ENCODE measurements at regions not wholly inside any gene's neighbourhood (a gene's known extent, or its start where the extent isn't known, plus 50 kb on each side); places are given as distances from the start of the nearest gene placed in this dataset.
A peak's percentile ranks its signal among the peaks of the same experiment; 100 is the strongest.

DNA sequence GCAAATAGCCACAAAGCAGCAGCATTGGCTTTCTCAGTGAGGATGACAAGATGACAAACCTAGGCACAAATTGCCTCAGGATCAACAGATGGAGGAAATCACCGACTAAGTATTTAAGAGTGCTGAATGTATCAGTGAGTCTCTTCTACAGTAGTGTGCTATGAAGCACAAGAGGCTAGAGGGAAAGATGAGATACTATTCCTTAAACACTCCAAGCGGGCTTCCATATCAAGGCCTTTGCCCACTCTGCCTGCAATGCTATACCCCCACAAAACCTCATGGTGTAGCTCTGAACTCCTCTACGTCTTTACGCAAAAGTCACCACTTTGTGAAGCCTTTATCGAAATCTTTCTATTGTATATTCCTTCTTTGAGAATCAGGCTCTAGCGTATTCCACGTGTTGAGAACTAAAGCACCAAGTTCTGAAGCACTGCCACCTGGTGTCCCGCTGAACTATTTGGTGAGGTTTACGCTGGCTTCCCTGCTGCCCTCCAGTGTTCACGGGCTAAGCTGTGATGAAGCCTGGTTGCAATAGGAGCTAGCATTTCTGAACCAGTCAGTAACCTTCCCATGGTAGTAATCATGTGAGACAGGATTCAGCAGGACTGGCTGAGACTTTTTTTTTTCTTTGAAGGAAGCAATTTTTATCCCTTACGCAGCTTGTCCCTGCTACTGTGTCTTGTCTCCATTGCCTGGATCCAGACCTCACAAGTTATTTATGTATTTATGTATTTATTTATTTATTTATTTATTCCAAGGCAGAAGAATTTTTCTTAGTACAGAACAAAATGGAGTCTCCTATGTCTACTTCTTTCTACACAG lies 426.5 kb upstream of the OR4E1 start:
- Histone ChIP-seq H3K9ac (ENCODE audit: low read length) (no peak overlapping the region), H3K27ac (ENCODE audit: low read depth, low read length) (no peak overlapping the region), H3K79me2 (ENCODE audit: insufficient read depth, low read length) (no peaks in the 10 kb centered on the region), H3K4me1 (ENCODE audit: control insufficient read depth in 1 of 2, insufficient read depth in 2 of 2, low read length in 2 of 2) (no peaks in the 10 kb centered on the region), H2AFZ (ENCODE audit: low read depth, low read length, poor library complexity, severe bottlenecking) (no peak overlapping the region), H3K9me3 (ENCODE audit: control insufficient read depth in 1 of 2, insufficient read depth in 1 of 2, low read depth in 1 of 2, low read length in 2 of 2) (no peaks in the 10 kb centered on the region), H3K36me3 (ENCODE audit: control insufficient read depth in 1 of 2, insufficient read depth in 2 of 2, low read length in 2 of 2) (no peaks in the 10 kb centered on the region), H4K20me1 (ENCODE audit: insufficient read depth) (no peaks in the 10 kb centered on the region), H3K9me2 (ENCODE audit: insufficient read depth) (no peaks in the 10 kb centered on the region), H3K4me2 (ENCODE audit: low read length) (no peak overlapping the region), H3K4me3 (replicated peaks in 1 of 2; ENCODE audit: low read depth in 1 of 2, low read length in 2 of 2) (no peak overlapping the region), H3K27me3 (ENCODE audit: insufficient read depth, low read length) (peaks cover 28% of the 10 kb centered on the region)
- intact Hi-C loops (cut with micrococcal nuclease), result no loop called here
- BruUV-seq (replicated peaks), result no TSS peak
- ChIA-PET POLR2A (no interaction called here), RAD21 (ENCODE audit: low non-redundant PET in 1 of 2, low total read pairs in 2 of 2, uncharacterized antibody in 2 of 2, unreplicated experiment in 2 of 2) (interaction anchor here in 1 of 2 experiments (1.0 kb wide), 2 partner anchors 16 to 122 kb away, joined by 3 to 4 read pairs; no protein-coding TSS in a partner anchor), CTCF (interaction anchor here (0.6 to 3.1 kb wide), 25 partner anchors 12 to 239 kb away, joined by 3 to 23 read pairs (median 4); no protein-coding TSS in a partner anchor)
- ATAC-seq, result peak; percentile 99
- TF ChIP-seq, protein P1, sequence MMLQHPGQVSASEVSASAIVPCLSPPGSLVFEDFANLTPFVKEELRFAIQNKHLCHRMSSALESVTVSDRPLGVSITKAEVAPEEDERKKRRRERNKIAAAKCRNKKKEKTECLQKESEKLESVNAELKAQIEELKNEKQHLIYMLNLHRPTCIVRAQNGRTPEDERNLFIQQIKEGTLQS (IDR thresholded peaks at IDR 0.05), result no peak
- TF ChIP-seq, protein P2, sequence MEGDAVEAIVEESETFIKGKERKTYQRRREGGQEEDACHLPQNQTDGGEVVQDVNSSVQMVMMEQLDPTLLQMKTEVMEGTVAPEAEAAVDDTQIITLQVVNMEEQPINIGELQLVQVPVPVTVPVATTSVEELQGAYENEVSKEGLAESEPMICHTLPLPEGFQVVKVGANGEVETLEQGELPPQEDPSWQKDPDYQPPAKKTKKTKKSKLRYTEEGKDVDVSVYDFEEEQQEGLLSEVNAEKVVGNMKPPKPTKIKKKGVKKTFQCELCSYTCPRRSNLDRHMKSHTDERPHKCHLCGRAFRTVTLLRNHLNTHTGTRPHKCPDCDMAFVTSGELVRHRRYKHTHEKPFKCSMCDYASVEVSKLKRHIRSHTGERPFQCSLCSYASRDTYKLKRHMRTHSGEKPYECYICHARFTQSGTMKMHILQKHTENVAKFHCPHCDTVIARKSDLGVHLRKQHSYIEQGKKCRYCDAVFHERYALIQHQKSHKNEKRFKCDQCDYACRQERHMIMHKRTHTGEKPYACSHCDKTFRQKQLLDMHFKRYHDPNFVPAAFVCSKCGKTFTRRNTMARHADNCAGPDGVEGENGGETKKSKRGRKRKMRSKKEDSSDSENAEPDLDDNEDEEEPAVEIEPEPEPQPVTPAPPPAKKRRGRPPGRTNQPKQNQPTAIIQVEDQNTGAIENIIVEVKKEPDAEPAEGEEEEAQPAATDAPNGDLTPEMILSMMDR (IDR thresholded peaks at IDR 0.05 in 2 of 3, conservative IDR thresholded peaks at IDR 0.05 in 1 of 3; ENCODE audit: borderline replicate concordance in 1 of 3, insufficient read depth in 1 of 3, low read depth in 2 of 3, low read length in 2 of 3), result peak; percentile 68 to 96 (median 76)
- TF ChIP-seq RAD21 (IDR thresholded peaks at IDR 0.05; ENCODE audit: low read depth), result peak; percentile 36
- DNase-seq (ENCODE audit: low read depth, low spot score), result peak; percentile 61

DNA sequence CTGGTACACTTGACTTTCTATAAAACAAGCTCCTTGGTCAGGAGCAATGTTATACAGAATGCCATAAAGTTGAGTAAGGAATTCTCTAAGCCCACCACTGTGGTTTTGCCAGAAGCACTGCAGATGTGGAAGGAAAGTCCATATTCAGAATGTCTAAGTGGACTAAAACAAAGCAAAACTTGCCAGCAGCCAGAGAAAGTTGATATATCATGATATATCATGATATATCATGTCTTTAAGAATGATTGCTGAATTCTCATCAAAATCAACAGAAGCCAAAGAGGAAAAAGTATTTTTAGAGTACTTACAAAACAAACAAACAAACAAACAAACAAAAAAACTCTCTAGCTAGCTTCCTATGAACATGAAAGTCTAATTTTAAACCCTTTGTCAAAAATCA lies 424.8 kb upstream of the OR4E1 start:
- POLR2A ChIA-PET, result no interaction called here
- H2AFZ ChIP-seq (ENCODE audit: low read depth, low read length, poor library complexity, severe bottlenecking), result no peak overlapping the region
- BruUV-seq (replicated peaks), result no TSS peak
- no peaks in the 10 kb centered on the region for H3K4me1 ChIP-seq (ENCODE audit: control insufficient read depth in 1 of 2, insufficient read depth in 2 of 2, low read length in 2 of 2)
- DNase-seq (ENCODE audit: low read depth, low spot score) (no peak), ATAC-seq (no peak)
- H3K9me2 ChIP-seq (ENCODE audit: insufficient read depth), result no peaks in the 10 kb centered on the region
- CTCF ChIA-PET, result interaction anchor here (1.0 to 1.7 kb wide), 6 partner anchors 13 to 184 kb away, joined by 3 to 8 read pairs (median 3); no protein-coding TSS in a partner anchor
- no peaks in the 10 kb centered on the region for H4K20me1 ChIP-seq (ENCODE audit: insufficient read depth)
- RAD21 ChIA-PET (ENCODE audit: low non-redundant PET in 1 of 2, low total read pairs in 2 of 2, uncharacterized antibody in 2 of 2, unreplicated experiment in 2 of 2), result no interaction called here
- no peak overlapping the region for H3K4me2 ChIP-seq (ENCODE audit: low read length)
- H3K79me2 ChIP-seq (ENCODE audit: insufficient read depth, low read length), result no peaks in the 10 kb centered on the region
- no peak overlapping the region for H3K9ac ChIP-seq (ENCODE audit: low read length)
- intact Hi-C loops (cut with micrococcal nuclease), result no loop called here
- H3K27ac ChIP-seq (ENCODE audit: low read depth, low read length), result no peak overlapping the region
- H3K4me3 ChIP-seq (replicated peaks in 1 of 2; ENCODE audit: low read depth in 1 of 2, low read length in 2 of 2), result no peak overlapping the region
- H3K36me3 ChIP-seq (ENCODE audit: control insufficient read depth in 1 of 2, insufficient read depth in 2 of 2, low read length in 2 of 2), result no peaks in the 10 kb centered on the region
- H3K27me3 ChIP-seq (ENCODE audit: insufficient read depth, low read length), result peaks cover 21% of the 10 kb centered on the region
- no peaks in the 10 kb centered on the region for H3K9me3 ChIP-seq (ENCODE audit: control insufficient read depth in 1 of 2, insufficient read depth in 1 of 2, low read depth in 1 of 2, low read length in 2 of 2)
- TF ChIP-seq SRF (IDR thresholded peaks at IDR 0.05; ENCODE audit: low read depth) (no peak), CBX3 (IDR thresholded peaks at IDR 0.05; ENCODE audit: low read depth) (no peak), POLR2AphosphoS5 (IDR thresholded peaks at IDR 0.05; ENCODE audit: low read depth, low read length) (no peak), TCF7L2 (IDR thresholded peaks at IDR 0.05; ENCODE audit: borderline replicate concordance, extremely low read depth, insufficient read depth, insufficient read length) (no peak)
- TF ChIP-seq, protein P3, sequence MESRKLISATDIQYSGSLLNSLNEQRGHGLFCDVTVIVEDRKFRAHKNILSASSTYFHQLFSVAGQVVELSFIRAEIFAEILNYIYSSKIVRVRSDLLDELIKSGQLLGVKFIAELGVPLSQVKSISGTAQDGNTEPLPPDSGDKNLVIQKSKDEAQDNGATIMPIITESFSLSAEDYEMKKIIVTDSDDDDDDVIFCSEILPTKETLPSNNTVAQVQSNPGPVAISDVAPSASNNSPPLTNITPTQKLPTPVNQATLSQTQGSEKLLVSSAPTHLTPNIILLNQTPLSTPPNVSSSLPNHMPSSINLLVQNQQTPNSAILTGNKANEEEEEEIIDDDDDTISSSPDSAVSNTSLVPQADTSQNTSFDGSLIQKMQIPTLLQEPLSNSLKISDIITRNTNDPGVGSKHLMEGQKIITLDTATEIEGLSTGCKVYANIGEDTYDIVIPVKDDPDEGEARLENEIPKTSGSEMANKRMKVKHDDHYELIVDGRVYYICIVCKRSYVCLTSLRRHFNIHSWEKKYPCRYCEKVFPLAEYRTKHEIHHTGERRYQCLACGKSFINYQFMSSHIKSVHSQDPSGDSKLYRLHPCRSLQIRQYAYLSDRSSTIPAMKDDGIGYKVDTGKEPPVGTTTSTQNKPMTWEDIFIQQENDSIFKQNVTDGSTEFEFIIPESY (IDR thresholded peaks at IDR 0.05; ENCODE audit: extremely low read depth, insufficient replicate concordance, low read length), result no peak
- TF ChIP-seq, protein P4, sequence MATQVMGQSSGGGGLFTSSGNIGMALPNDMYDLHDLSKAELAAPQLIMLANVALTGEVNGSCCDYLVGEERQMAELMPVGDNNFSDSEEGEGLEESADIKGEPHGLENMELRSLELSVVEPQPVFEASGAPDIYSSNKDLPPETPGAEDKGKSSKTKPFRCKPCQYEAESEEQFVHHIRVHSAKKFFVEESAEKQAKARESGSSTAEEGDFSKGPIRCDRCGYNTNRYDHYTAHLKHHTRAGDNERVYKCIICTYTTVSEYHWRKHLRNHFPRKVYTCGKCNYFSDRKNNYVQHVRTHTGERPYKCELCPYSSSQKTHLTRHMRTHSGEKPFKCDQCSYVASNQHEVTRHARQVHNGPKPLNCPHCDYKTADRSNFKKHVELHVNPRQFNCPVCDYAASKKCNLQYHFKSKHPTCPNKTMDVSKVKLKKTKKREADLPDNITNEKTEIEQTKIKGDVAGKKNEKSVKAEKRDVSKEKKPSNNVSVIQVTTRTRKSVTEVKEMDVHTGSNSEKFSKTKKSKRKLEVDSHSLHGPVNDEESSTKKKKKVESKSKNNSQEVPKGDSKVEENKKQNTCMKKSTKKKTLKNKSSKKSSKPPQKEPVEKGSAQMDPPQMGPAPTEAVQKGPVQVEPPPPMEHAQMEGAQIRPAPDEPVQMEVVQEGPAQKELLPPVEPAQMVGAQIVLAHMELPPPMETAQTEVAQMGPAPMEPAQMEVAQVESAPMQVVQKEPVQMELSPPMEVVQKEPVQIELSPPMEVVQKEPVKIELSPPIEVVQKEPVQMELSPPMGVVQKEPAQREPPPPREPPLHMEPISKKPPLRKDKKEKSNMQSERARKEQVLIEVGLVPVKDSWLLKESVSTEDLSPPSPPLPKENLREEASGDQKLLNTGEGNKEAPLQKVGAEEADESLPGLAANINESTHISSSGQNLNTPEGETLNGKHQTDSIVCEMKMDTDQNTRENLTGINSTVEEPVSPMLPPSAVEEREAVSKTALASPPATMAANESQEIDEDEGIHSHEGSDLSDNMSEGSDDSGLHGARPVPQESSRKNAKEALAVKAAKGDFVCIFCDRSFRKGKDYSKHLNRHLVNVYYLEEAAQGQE (IDR thresholded peaks at IDR 0.05; ENCODE audit: low read depth), result no peak
